Epithelial cell of esophagus (primary cell): ENCODE measurements at regions not wholly inside any gene's neighbourhood (a gene's known extent, or its start where the extent isn't known, plus 50 kb on each side); places are given as distances from the start of the nearest gene placed in this dataset.

ENCODE experiments used
- DNase-seq: peaks from one replicate; pipeline ENCODE4 v3.0.0; 2010; ENCODE audit warnings: low read depth
- H3K4me3 ChIP-seq: 2 replicates; pipeline ENCODE4 v1.5.1; 2011; ENCODE audit warnings: mild to moderate bottlenecking, low read length, control low read depth
- CTCF ChIP-seq: IDR thresholded peaks from 2 replicates; pipeline ENCODE4 v1.5.1; 2011; ENCODE audit warnings: low read depth, mild to moderate bottlenecking, low read length, control low read depth, inconsistent platforms; ENCODE audit not compliant: insufficient read depth; ENCODE audit errors: missing control alignments

- DNase-seq: no peak
- no peak overlapping the region for H3K4me3 ChIP-seq
- TF ChIP-seq CTCF: no peak
Observed at GRCh38 chr20:60467771-60468170, 509.5 kb downstream of the CDH26 start.

- H3K4me3 ChIP-seq: no peak overlapping the region
- no peak for DNase-seq
- TF ChIP-seq CTCF: no peak
Observed at GRCh38 chr20:60469829-60470228, 511.6 kb downstream of the CDH26 start.

- no peak for DNase-seq
- TF ChIP-seq CTCF: no peak
- H3K4me3 ChIP-seq: no peak overlapping the region
Observed at GRCh38 chr20:60470366-60470765, 512.1 kb downstream of the CDH26 start.

DNA sequence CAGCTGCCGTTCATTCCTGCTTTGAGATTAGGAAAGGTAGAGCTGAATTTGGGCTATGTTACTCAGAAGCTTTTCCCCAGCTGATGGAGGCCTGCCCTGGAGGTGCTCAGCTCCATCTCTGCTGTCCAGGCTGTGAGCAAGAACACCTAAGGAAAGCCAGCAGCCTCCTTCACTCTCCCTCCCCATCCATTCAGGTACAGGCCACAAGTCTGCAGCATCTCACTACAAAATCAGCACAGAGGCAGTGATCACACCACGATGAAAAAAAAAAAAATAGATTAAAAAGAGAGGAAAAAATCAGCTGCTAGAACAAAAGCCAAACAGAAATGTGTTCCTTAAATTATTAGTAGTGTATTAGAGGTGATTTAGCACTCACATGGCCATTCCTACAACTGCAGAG, 515.0 kb downstream of the CDH26 start:
- H3K4me3 ChIP-seq: no peak overlapping the region
- DNase-seq: no peak
- TF ChIP-seq CTCF: no peak

DNA sequence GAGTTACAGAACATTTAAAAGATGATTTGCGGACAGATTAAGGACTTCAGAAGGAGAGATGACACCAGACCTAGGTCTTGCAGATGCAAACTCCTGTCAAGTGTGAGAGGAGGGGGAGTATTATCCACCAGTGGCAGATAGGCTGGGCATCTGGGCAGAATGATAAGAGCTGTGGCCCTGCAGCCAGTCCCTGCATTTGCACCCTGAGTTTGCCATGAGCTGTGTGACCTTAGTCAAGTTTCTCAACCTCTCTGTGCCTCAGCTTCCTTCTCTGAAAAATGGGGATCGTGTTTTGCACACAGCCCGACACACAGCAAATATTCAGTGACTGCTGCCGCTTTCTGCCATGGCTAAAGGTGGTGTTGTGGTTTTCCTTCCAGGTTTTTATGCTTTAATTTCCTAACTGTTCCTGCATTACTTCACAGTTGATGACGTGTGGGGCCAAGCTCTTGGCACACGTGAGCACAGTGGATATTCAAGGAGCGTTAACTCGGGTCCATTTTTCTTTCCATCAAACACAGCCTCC, 516.2 kb downstream of the CDH26 start:
- no peak for DNase-seq
- H3K4me3 ChIP-seq: no peak overlapping the region
- no peak for TF ChIP-seq CTCF

DNA sequence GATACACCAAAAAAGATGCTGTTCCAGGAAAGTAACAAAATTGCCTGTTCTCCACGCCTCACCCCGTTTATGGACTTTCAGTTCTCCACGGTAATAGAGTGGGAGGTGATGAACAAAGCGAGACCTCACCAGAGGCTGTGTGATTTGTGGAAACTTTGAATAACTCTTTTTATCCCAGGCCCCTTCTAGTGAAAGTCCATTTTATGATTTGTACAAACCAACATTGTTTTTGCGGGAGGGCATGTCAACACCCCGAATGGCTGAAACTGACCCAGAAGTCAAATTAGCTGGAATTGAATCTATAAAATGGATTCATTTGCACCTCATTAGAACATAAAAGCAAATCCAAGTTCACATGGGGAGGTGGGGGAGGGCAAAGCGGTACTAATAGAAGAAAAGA, 517.8 kb downstream of the CDH26 start:
- no peak overlapping the region for H3K4me3 ChIP-seq
- DNase-seq: no peak
- no peak for TF ChIP-seq CTCF

DNA sequence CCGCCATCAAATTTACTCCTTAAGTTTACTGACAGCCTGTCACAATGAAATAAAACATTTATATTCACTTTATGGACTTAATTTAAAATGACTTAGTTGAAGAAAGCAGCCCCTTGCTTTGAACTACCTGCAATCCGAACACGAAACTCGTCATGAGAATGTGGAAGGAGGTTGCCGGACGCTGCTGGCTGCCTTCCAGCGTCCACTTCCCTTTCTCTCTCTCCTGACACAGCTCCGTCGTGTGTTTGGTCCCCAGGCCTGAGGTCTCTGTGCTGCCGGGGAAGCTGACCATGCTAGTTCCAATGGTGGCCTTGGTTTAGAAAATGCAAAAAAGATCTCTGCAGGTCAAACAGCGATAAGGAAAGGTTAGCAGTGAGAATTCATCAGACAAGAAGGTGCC, 519.7 kb downstream of the CDH26 start:
- no peak for TF ChIP-seq CTCF
- DNase-seq: no peak
- H3K4me3 ChIP-seq: no peak overlapping the region
